Stimulated activated CD4-positive, alpha-beta T cell treated with anti-CD3 and anti-CD28 coated beads, Interleukin-12 subunit alpha, Interleukin-12 subunit beta, amount 100 ng/mL, for 4 hours (primary cell): ENCODE measurements at regions not wholly inside any gene's neighbourhood (a gene's known extent, or its start where the extent isn't known, plus 50 kb on each side); places are given as distances from the start of the nearest gene placed in this dataset.

ENCODE experiments used
- DNase-seq: peaks from one replicate; pipeline ENCODE4 v3.0.0-alpha.2; 2020

GRCh38 chr9:126095546-126096190 is 231.0 kb upstream of the MVB12B start:
- no peak for DNase-seq

GRCh38 chr9:126096340-126096739 is 230.3 kb upstream of the MVB12B start:
- no peak for DNase-seq

GRCh38 chr9:126097679-126098078 is 228.9 kb upstream of the MVB12B start:
- DNase-seq = no peak

GRCh38 chr9:126106404-126106803 is 220.2 kb upstream of the MVB12B start:
- DNase-seq = no peak

GRCh38 chr9:126107693-126108092 is 218.9 kb upstream of the MVB12B start:
- DNase-seq = no peak

- DNase-seq = no peak
Observed at GRCh38 chr9:126108240-126108639, 218.4 kb upstream of the MVB12B start.

GRCh38 chr9:126109575-126109974 is 217.1 kb upstream of the MVB12B start:
- no peak for DNase-seq

- DNase-seq = no peak
Observed at GRCh38 chr9:126111556-126111955, 215.1 kb upstream of the MVB12B start.

- no peak for DNase-seq
Observed at GRCh38 chr9:126112135-126112720, 214.4 kb upstream of the MVB12B start.

GRCh38 chr9:126113176-126113575 is 213.5 kb upstream of the MVB12B start:
- no peak for DNase-seq

- no peak for DNase-seq
Observed at GRCh38 chr9:126113756-126114408, 212.7 kb upstream of the MVB12B start.

GRCh38 chr9:126114409-126114760 is 212.2 kb upstream of the MVB12B start:
- no peak for DNase-seq

GRCh38 chr9:126114850-126115460 is 211.7 kb upstream of the MVB12B start:
- DNase-seq = no peak

- DNase-seq = no peak
Observed at GRCh38 chr9:126116351-126117157, 210.1 kb upstream of the MVB12B start.

GRCh38 chr9:126117158-126117425 is 209.5 kb upstream of the MVB12B start:
- DNase-seq = no peak

GRCh38 chr9:126117631-126118030 is 209.0 kb upstream of the MVB12B start:
- no peak for DNase-seq

GRCh38 chr9:126119731-126120130 is 206.9 kb upstream of the MVB12B start:
- DNase-seq = no peak

- DNase-seq = no peak
Observed at GRCh38 chr9:126122901-126123616, 203.6 kb upstream of the MVB12B start.

GRCh38 chr9:126123927-126124326 is 202.7 kb upstream of the MVB12B start:
- no peak for DNase-seq

GRCh38 chr9:126125177-126125576 is 201.5 kb upstream of the MVB12B start:
- no peak for DNase-seq

GRCh38 chr9:126125577-126125976 is 201.1 kb upstream of the MVB12B start:
- DNase-seq = no peak

- DNase-seq = no peak
Observed at GRCh38 chr9:126125992-126126409, 200.6 kb upstream of the MVB12B start.

GRCh38 chr9:126126807-126127206 is 199.8 kb upstream of the MVB12B start:
- DNase-seq = no peak
